Inflammatory macrophage treated with lipopolysaccharide for 1 hour (primary cell): ENCODE measurements at regions not wholly inside any gene's neighbourhood (a gene's known extent, or its start where the extent isn't known, plus 50 kb on each side); places are given as distances from the start of the nearest gene placed in this dataset.
"Not testable (repeated sequence)": the region's sequence is repeated elsewhere in the genome, so short reads cannot be mapped to it uniquely, and the experiment has no call there.

ENCODE experiments used
- DNase-seq, 2 donors: peaks; one replicate each; pipeline ENCODE4 v3.0.0-alpha.2; 2020 to 2022

- DNase-seq = no peak
Measured at GRCh38 chr3:22334996-22335395, 584.0 kb upstream of the ZNF385D start.

GRCh38 chr3:22349215-22349851 lies 598.3 kb upstream of the ZNF385D start:
- DNase-seq = no peak

GRCh38 chr3:22351806-22352205 lies 600.8 kb upstream of the ZNF385D start:
- no peak for DNase-seq

- no peak for DNase-seq
Measured at GRCh38 chr3:22353126-22353525, 602.1 kb upstream of the ZNF385D start.

GRCh38 chr3:22358334-22358733 lies 607.3 kb upstream of the ZNF385D start:
- DNase-seq = no peak

GRCh38 chr3:22360164-22360563 lies 609.2 kb upstream of the ZNF385D start:
- DNase-seq = no peak

- DNase-seq = peak; percentile 47 to 77
Measured at GRCh38 chr3:22360970-22361369, 610.0 kb upstream of the ZNF385D start.

- DNase-seq = peak; percentile 54 to 83
Measured at GRCh38 chr3:22361521-22361920, 610.5 kb upstream of the ZNF385D start.

GRCh38 chr3:22364851-22365250 lies 613.8 kb upstream of the ZNF385D start:
- peak; percentile 8 to 40 for DNase-seq

GRCh38 chr3:22366781-22367180 lies 615.8 kb upstream of the ZNF385D start:
- DNase-seq = no peak

- peak in 1 of 2 donors; percentile 21 for DNase-seq
Measured at GRCh38 chr3:22371036-22371435, 620.0 kb upstream of the ZNF385D start.

GRCh38 chr3:22371607-22372291 lies 620.7 kb upstream of the ZNF385D start:
- DNase-seq = no peak

GRCh38 chr3:22372292-22373062 lies 621.5 kb upstream of the ZNF385D start:
- DNase-seq = no peak

- DNase-seq = no peak
Measured at GRCh38 chr3:22373182-22373581, 622.2 kb upstream of the ZNF385D start.

- DNase-seq = no peak
Measured at GRCh38 chr3:22373827-22374226, 622.8 kb upstream of the ZNF385D start.

- no peak for DNase-seq
Measured at GRCh38 chr3:22377421-22377820, 626.4 kb upstream of the ZNF385D start.

- no peak for DNase-seq
Measured at GRCh38 chr3:22378869-22379268, 627.9 kb upstream of the ZNF385D start.

- DNase-seq = no peak
Measured at GRCh38 chr3:22380253-22380652, 629.2 kb upstream of the ZNF385D start.

GRCh38 chr3:22381564-22381963 lies 630.6 kb upstream of the ZNF385D start:
- DNase-seq = not testable (repeated sequence)

- DNase-seq = no peak
Measured at GRCh38 chr3:22383285-22383684, 632.3 kb upstream of the ZNF385D start.

- no peak for DNase-seq
Measured at GRCh38 chr3:22386107-22386506, 635.1 kb upstream of the ZNF385D start.

GRCh38 chr3:22392286-22392685 lies 641.3 kb upstream of the ZNF385D start:
- DNase-seq = no peak

- DNase-seq = no peak
Measured at GRCh38 chr3:22392859-22393258, 641.8 kb upstream of the ZNF385D start.

GRCh38 chr3:22399566-22399965 lies 648.6 kb upstream of the ZNF385D start:
- no peak for DNase-seq
